GM12878 (cell line): ENCODE measurements at regions not wholly inside any gene's neighbourhood (a gene's known extent, or its start where the extent isn't known, plus 50 kb on each side); places are given as distances from the start of the nearest gene placed in this dataset.

Experiments
- ATAC-seq: fragments of 200-7000 bp; cut with Tn5 transposase; 3 replicates; pipeline ENCODE4 v1.9.1; 2020; ENCODE audit warnings: mild to moderate bottlenecking, moderate library complexity
- BruUV-seq: library from RNA; stranded (reverse); fragments of 400-500 nt; replicated peaks from 2 replicates; lab custom pipeline; 2021; lab: Mats Ljungman, UMichigan
- CTCF ChIA-PET: fragments of 300-600 bp; sonication (Branson Sonifier 250); formaldehyde crosslinking; extraction: SDS; loops from one replicate; lab custom pipeline; 2021; ENCODE audit warnings: inconsistent platforms; lab: Yijun Ruan, JAX
- POLR2A ChIA-PET: fragments of 350-600 bp; formaldehyde crosslinking; extraction: SDS; loops from one replicate; lab custom pipeline; 2021; ENCODE audit warnings: inconsistent platforms; lab: Charles Lee
- RAD21 ChIA-PET: fragments of 300-600 bp; sonication (Branson Sonifier 250); formaldehyde crosslinking; loops from one replicate; lab custom pipeline; 2023; ENCODE audit warnings: antibody characterized with exemption; ENCODE audit not compliant: unreplicated experiment; lab: Charles Lee
- SMC1A ChIA-PET: fragments of 300-600 bp; sonication (Branson Sonifier 250); formaldehyde crosslinking; loops from one replicate; lab custom pipeline; 2023; ENCODE audit not compliant: unreplicated experiment, uncharacterized antibody; lab: Charles Lee
- DNase-seq: peaks from one replicate; pipeline ENCODE4 v3.0.0-alpha.2; 2011; ENCODE audit warnings: low read depth, low spot score
- FAIRE-seq: peaks from 3 replicates; lab custom pipeline; 2011; peaks lifted over from hg19 to GRCh38; lab: Jason Lieb, UNC
- H2AFZ ChIP-seq: 2 replicates; pipeline ENCODE4 v1.6.0; 2011; ENCODE audit warnings: low read depth, low read length, control low read depth; ENCODE audit not compliant: control insufficient read depth
- H3K27ac ChIP-seq: 2 replicates; pipeline ENCODE4 v1.5.1; 2011; ENCODE audit warnings: control low read depth; ENCODE audit not compliant: control insufficient read depth, insufficient read depth
- H3K27me3 ChIP-seq, 2 experiments: replicated peaks in 1 of 2; 2 replicates each; pipeline versions ENCODE4 v1.6.0 to v1.6.1; 2011; ENCODE audit warnings: low read length in 1 of 2; ENCODE audit not compliant: control insufficient read depth in 2 of 2, insufficient read depth in 2 of 2
- H3K36me3 ChIP-seq, 2 experiments: 2 replicates each; pipeline ENCODE4 v1.5.1; 2011; ENCODE audit warnings: low read length in 1 of 2; ENCODE audit not compliant: control insufficient read depth in 2 of 2, insufficient read depth in 2 of 2
- H3K4me1 ChIP-seq: 2 replicates; pipeline ENCODE4 v1.6.1; 2011; ENCODE audit warnings: mild to moderate bottlenecking, low read length, moderate library complexity, mixed read lengths; ENCODE audit not compliant: control insufficient read depth, insufficient read depth
- H3K4me2 ChIP-seq: 2 replicates; pipeline ENCODE4 v1.6.0; 2011; ENCODE audit warnings: control low read depth; ENCODE audit not compliant: control insufficient read depth, insufficient read depth
- H3K4me3 ChIP-seq: fragments of 200-600 bp; sonication (generic); 2 replicates; pipeline ENCODE4 v1.5.1; 2016
- H3K79me2 ChIP-seq: 2 replicates; pipeline ENCODE4 v1.6.0; 2011; ENCODE audit warnings: low read length; ENCODE audit not compliant: control insufficient read depth, insufficient read depth
- H3K9ac ChIP-seq: 2 replicates; pipeline ENCODE4 v1.8.0; 2011; ENCODE audit warnings: low read length, control low read depth, mixed read lengths; ENCODE audit not compliant: control insufficient read depth, insufficient read depth
- H3K9me3 ChIP-seq: replicated peaks from 3 replicates; pipeline ENCODE4 v1.5.1; 2011; ENCODE audit warnings: mild to moderate bottlenecking, low read length; ENCODE audit not compliant: control insufficient read depth, insufficient read depth
- H4K20me1 ChIP-seq: 2 replicates; pipeline ENCODE4 v1.6.0; 2011; ENCODE audit not compliant: control insufficient read depth, insufficient read depth
- ASH2L ChIP-seq: fragments of 300-600, 200-600 bp; sonication (generic); IDR thresholded peaks from 2 replicates; pipeline ENCODE4 v1.6.1; 2017; ENCODE audit warnings: low read depth, mild to moderate bottlenecking, borderline replicate concordance
- BCL3 ChIP-seq: IDR thresholded peaks from 2 replicates; pipeline ENCODE4 v1.6.1; 2011; ENCODE audit warnings: borderline replicate concordance, low read depth, mild to moderate bottlenecking, moderate library complexity, low read length; ENCODE audit not compliant: insufficient read depth, poor library complexity, severe bottlenecking
- CEBPZ ChIP-seq: fragments of 150-350 bp; IDR thresholded peaks from 2 replicates; pipeline ENCODE4 v1.6.1; 2016; ENCODE audit warnings: low read depth, low read length
- ELK1 ChIP-seq: IDR thresholded peaks from 2 replicates; pipeline ENCODE4 v1.6.1; 2012; ENCODE audit warnings: low read depth, low read length, improper control_type of control experiment
- IKZF1 ChIP-seq: fragments of 450-650 bp; conservative IDR thresholded peaks from 2 replicates; pipeline ENCODE4 v1.6.1; 2017; ENCODE audit warnings: antibody characterized with exemption, mild to moderate bottlenecking
- JUND ChIP-seq: IDR thresholded peaks from 2 replicates; pipeline ENCODE4 v1.6.1; 2012; ENCODE audit warnings: low read depth, mild to moderate bottlenecking, low read length, improper control_type of control experiment, moderate library complexity
- MEF2A ChIP-seq: IDR thresholded peaks from 2 replicates; pipeline ENCODE4 v1.6.1; 2011; ENCODE audit warnings: low read depth, mild to moderate bottlenecking, low read length, moderate library complexity; ENCODE audit not compliant: insufficient read depth
- MTA2 ChIP-seq: fragments of 450-650 bp; IDR thresholded peaks from 2 replicates; pipeline ENCODE4 v1.6.1; 2016; ENCODE audit warnings: low read depth, mild to moderate bottlenecking, moderate library complexity
- MYC ChIP-seq: IDR thresholded peaks from 2 replicates; pipeline ENCODE4 v1.6.1; 2011; ENCODE audit warnings: mild to moderate bottlenecking, low read length, moderate library complexity, inconsistent platforms; ENCODE audit not compliant: insufficient read depth, insufficient replicate concordance, insufficient read length, severe bottlenecking
- NFYA ChIP-seq: IDR thresholded peaks from 2 replicates; pipeline ENCODE4 v1.6.1; 2011; ENCODE audit warnings: low read depth, mild to moderate bottlenecking, low read length, improper control_type of control experiment, borderline replicate concordance
- TCF3 ChIP-seq: IDR thresholded peaks from 2 replicates; pipeline ENCODE4 v1.6.1; 2012; ENCODE audit warnings: low read depth, mild to moderate bottlenecking, low read length, borderline replicate concordance; ENCODE audit not compliant: insufficient read depth
- WGBS: methylation state at CpG from one replicate; pipeline ENCODE4 v1.1.6; 2016; ENCODE audit warnings: low lambda C conversion rate; ENCODE audit not compliant: insufficient replicate concordance, insufficient coverage; ENCODE audit errors: missing lambda C conversion rate; 5-methylcytosine and 5-hydroxymethylcytosine counted together
- in situ Hi-C: fragments of 300-500 bp; cut with MboI; formaldehyde crosslinking; loops from 9 replicates; pipeline ENCODE4 v1.14.3; 2018; ENCODE audit warnings: mixed read lengths
- intact Hi-C: fragments of 100-400 bp; cut with micrococcal nuclease; formaldehyde crosslinking; loops from one replicate; pipeline ENCODE4 v1.14.2; 2022; ENCODE audit not compliant: unreplicated experiment
- TF ChIP-seq, protein P1 (sequence below): IDR thresholded peaks from 2 replicates; pipeline ENCODE4 v1.6.1; 2011; ENCODE audit warnings: low read depth, low read length, improper control_type of control experiment, borderline replicate concordance
- TF ChIP-seq, protein P2 (sequence below): fragments of 450-650 bp; formaldehyde crosslinking; IDR thresholded peaks from 2 replicates; pipeline ENCODE4 v1.4.0; 2020; ENCODE audit warnings: mild to moderate bottlenecking, moderate library complexity

DNA sequence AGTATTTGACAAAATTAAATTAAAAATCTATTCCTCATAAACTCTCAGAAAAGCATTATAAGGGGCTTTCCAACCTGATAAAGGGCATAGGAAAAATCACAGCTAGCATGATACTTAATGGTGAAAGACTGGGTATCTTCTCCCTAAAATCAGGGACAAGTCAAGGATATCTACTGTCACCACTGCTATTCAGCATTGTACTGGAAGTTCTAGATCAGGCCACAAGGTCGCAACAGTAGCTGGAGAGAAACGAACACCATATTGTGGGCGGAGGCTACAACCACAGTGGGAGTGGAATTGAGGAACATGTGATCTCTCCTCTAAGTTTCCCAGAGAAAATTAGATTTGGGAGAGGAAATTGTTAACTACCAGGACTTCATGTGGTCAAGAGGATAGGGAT is 70.0 kb upstream of the NAMPT start:
- Histone ChIP-seq H3K4me1 (no peaks in the 10 kb centered on the region; the same call in 1 of the 2 replicates), H3K79me2 (no peaks in the 10 kb centered on the region), H3K27ac (no peak overlapping the region), H3K4me2 (no peak overlapping the region), H3K9ac (no peak overlapping the region), H3K9me3 (peaks cover 4% of the 10 kb centered on the region; the same call in 2 of the 3 replicates), H3K36me3 (no peaks in the 10 kb centered on the region), H4K20me1 (no peaks in the 10 kb centered on the region), H3K27me3 (no peaks in the 10 kb centered on the region), H3K4me3 (no peak overlapping the region), H2AFZ (no peak overlapping the region)
- ChIA-PET POLR2A (interaction anchor here (1.0 to 1.4 kb wide), 2 partner anchors 70 kb away, joined by 3 read pairs; partner anchors contain the start of gene NAMPT), CTCF (no interaction called here), SMC1A (interaction anchor here (0.7 to 1.5 kb wide), 3 partner anchors 9 to 308 kb away, joined by 3 to 4 read pairs (median 3); no protein-coding TSS in a partner anchor), RAD21 (no interaction called here)
- intact Hi-C loops: no loop called here
- DNase-seq (no peak), ATAC-seq (no peak), FAIRE-seq (no peak)
- BruUV-seq: no TSS peak
- WGBS: 82% methylated on average over 3 of the region's 3 CpGs
- in situ Hi-C loops: no loop called here
- TF ChIP-seq CEBPZ (no peak), BCL3 (no peak), NFYA (no peak), MEF2A (no peak), IKZF1 (no peak), MTA2 (no peak), TCF3 (no peak), ASH2L (no peak), ELK1 (no peak), JUND (no peak), MYC (no peak)
- TF ChIP-seq, protein P1, sequence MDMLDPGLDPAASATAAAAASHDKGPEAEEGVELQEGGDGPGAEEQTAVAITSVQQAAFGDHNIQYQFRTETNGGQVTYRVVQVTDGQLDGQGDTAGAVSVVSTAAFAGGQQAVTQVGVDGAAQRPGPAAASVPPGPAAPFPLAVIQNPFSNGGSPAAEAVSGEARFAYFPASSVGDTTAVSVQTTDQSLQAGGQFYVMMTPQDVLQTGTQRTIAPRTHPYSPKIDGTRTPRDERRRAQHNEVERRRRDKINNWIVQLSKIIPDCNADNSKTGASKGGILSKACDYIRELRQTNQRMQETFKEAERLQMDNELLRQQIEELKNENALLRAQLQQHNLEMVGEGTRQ: no peak
- TF ChIP-seq, protein P2, sequence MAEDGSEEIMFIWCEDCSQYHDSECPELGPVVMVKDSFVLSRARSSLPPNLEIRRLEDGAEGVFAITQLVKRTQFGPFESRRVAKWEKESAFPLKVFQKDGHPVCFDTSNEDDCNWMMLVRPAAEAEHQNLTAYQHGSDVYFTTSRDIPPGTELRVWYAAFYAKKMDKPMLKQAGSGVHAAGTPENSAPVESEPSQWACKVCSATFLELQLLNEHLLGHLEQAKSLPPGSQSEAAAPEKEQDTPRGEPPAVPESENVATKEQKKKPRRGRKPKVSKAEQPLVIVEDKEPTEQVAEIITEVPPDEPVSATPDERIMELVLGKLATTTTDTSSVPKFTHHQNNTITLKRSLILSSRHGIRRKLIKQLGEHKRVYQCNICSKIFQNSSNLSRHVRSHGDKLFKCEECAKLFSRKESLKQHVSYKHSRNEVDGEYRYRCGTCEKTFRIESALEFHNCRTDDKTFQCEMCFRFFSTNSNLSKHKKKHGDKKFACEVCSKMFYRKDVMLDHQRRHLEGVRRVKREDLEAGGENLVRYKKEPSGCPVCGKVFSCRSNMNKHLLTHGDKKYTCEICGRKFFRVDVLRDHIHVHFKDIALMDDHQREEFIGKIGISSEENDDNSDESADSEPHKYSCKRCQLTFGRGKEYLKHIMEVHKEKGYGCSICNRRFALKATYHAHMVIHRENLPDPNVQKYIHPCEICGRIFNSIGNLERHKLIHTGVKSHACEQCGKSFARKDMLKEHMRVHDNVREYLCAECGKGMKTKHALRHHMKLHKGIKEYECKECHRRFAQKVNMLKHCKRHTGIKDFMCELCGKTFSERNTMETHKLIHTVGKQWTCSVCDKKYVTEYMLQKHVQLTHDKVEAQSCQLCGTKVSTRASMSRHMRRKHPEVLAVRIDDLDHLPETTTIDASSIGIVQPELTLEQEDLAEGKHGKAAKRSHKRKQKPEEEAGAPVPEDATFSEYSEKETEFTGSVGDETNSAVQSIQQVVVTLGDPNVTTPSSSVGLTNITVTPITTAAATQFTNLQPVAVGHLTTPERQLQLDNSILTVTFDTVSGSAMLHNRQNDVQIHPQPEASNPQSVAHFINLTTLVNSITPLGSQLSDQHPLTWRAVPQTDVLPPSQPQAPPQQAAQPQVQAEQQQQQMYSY (CRISPR knock-in tag): no peak
